ENCODE measurements at regions not wholly inside any gene's neighbourhood (a gene's known extent, or its start where the extent isn't known, plus 50 kb on each side); places are given as distances from the start of the nearest gene placed in this dataset.
A peak's percentile ranks its signal among the peaks of the same experiment; 100 is the strongest.

GRCh38 chr12:131230340-131231031 is 276.8 kb downstream of the ADGRD1 start:
- Histone ChIP-seq H2AFZ (ENCODE audit: low read depth, low read length) (peak overlapping the region; percentile 51), H3K27ac (ENCODE audit: extremely low read depth, low read depth, low read length) (peak overlapping the region; percentile 93), H3K9me1 (ENCODE audit: control insufficient read depth, insufficient read depth, low read length) (no peaks in the 10 kb centered on the region), H3K9me3 (replicated peaks; ENCODE audit: control insufficient read depth, insufficient read depth, low read depth, low read length) (peaks cover 6% of the 10 kb centered on the region), H3K4me2 (ENCODE audit: insufficient read depth, low read length) (peak overlapping the region; percentile 76), H3K4me1 (replicated peaks in 1 of 2; ENCODE audit: control insufficient read depth in 2 of 2, insufficient read depth in 2 of 2, low read length in 2 of 2) (peaks cover 40 to 55% of the 10 kb centered on the region in 2 experiments), H3K79me2 (ENCODE audit: control insufficient read depth, insufficient read depth, low read length) (no peaks in the 10 kb centered on the region), H3K9ac (ENCODE audit: insufficient read depth in 1 of 2, low read depth in 2 of 2, low read length in 2 of 2) (peak overlapping the region; percentile 72 to 75; a peak in 3 of 4 replicates), H4K20me1 (replicated peaks; ENCODE audit: control insufficient read depth, insufficient read depth, low read length) (no peaks in the 10 kb centered on the region), H3K4me3 (peak overlapping the region; percentile 23; the same call in 1 of the 2 replicates), H3K36me3 (ENCODE audit: control insufficient read depth, insufficient read depth, low read length) (no peaks in the 10 kb centered on the region), H3K27me3 (ENCODE audit: control insufficient read depth in 2 of 2, insufficient read depth in 2 of 2, low read length in 2 of 2) (no peaks in the 10 kb centered on the region)
- intact Hi-C loops (cut with micrococcal nuclease) (loop anchor here (10.0 kb wide), 2 partner anchors 124 to 224 kb away; no protein-coding TSS in a partner anchor), in situ Hi-C loops (cut with MboI) (no loop called here)
- CTCF ChIA-PET (ENCODE audit: low intra/inter-chr PET ratio), result no interaction called here
- no TSS peak for BruUV-seq (replicated peaks)
- DNase-seq (ENCODE audit: extremely low read depth in 1 of 4, low spot score in 3 of 4) (peak in 2 of 4 experiments; percentile 42 to 58), FAIRE-seq (no peak), ATAC-seq (peak; percentile 19)
- 36% methylated on average over 17 of the region's 17 CpGs for WGBS (ENCODE audit: insufficient coverage, low coverage, missing lambda C conversion rate)
- POLR2A ChIA-PET, result interaction anchor here (0.5 to 2.2 kb wide), 5 partner anchors 9 to 62 kb away, joined by 3 to 14 read pairs (median 3); no protein-coding TSS in a partner anchor
- TF ChIP-seq SREBF2 (CRISPR knock-in tag; IDR thresholded peaks at IDR 0.05) (no peak), CBX3 (IDR thresholded peaks at IDR 0.05; ENCODE audit: borderline replicate concordance in 1 of 2, low read length in 2 of 2) (0 out of 3 replicates have a peak, but pooled peaks of 1 of the 2 experiments have one; percentile 4), ZNF764 (CRISPR knock-in tag; IDR thresholded peaks at IDR 0.05; ENCODE audit: low read depth) (no peak), MITF (IDR thresholded peaks at IDR 0.05) (no peak), HES1 (IDR thresholded peaks at IDR 0.05; ENCODE audit: low read depth) (no peak), GTF2F1 (IDR thresholded peaks at IDR 0.05; ENCODE audit: low read depth, low read length) (no peak), THRAP3 (IDR thresholded peaks at IDR 0.05; ENCODE audit: borderline replicate concordance) (peak; percentile 61; the same call in 1 of the 2 replicates), HLTF (IDR thresholded peaks at IDR 0.05) (no peak), CEBPZ (IDR thresholded peaks at IDR 0.05; ENCODE audit: borderline replicate concordance, low read depth, low read length) (no peak), PREB (CRISPR knock-in tag; IDR thresholded peaks at IDR 0.05) (no peak), HDAC6 (IDR thresholded peaks at IDR 0.05; ENCODE audit: low read depth, low read length) (no peak), POU5F1 (IDR thresholded peaks at IDR 0.05; ENCODE audit: borderline replicate concordance, low read depth, low read length, partially characterized antibody) (no peak), NCOA2 (IDR thresholded peaks at IDR 0.05; ENCODE audit: partially characterized antibody in 2 of 2) (no peak), HMG20B (CRISPR knock-in tag; IDR thresholded peaks at IDR 0.05) (no peak)
